ENCODE measurements at regions not wholly inside any gene's neighbourhood (a gene's known extent, or its start where the extent isn't known, plus 50 kb on each side); places are given as distances from the start of the nearest gene placed in this dataset.

DNA sequence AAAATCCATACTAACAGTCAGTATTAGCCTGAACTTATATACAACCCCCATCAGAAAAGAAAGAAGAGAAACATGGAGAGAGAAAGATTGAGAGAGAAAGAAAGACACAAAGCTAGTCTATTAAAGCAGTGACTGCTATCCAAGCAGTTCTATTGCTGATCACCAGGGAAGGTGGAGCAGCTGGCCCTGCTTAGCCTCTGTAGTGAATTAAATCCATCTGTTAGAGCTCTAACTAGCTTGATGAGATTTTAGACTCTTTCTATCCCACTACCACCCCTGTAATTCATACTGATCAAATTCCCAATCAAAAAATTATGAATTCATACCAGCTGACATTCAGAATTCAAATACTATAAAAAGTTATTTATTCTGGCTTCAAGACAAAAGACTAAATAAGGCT, 486.0 kb upstream of the LRRN3 start:
- no peak for DNase-seq

DNA sequence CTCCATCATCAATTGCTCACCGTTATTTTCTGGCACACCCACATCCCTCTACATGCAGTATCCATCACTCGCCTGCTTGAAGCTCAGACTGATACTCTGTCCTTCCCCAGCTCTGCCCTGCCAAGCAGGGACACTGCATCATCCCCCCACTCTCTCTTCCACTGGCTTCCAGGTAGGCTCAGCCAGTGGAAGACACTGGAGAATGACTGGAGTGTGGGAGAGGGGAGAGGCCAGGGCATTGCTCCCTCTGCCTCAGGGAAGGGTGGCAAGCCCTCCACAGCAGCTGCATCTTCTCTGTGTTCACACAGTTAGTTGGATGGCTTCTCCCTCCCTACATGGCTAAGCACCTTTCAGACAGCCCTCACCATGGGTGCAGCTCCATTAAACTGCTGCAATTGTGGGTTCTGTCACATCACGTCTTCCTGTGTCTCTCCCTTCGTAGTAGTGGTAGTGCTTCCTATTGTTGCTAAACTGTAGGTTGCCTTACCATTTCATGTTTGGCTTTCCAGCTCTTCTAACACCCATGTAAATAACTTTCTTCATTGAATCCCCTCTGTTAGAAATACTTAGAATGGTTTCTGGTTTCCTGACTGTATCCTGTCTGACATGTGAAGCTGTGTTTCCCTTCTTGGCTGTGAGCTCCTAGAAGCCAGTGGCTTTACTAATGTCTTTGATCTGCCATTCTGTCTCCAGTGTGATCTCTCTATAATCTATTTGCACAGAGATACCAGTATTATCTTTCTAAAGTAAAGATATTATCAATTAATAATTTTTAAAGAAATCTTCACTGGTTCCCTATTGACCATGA, 483.7 kb upstream of the LRRN3 start:
- no peak for DNase-seq

- DNase-seq, result no peak
Observed at GRCh38 chr7:110609336-110609735, 481.6 kb upstream of the LRRN3 start.

GRCh38 chr7:110612680-110613079, 478.2 kb upstream of the LRRN3 start:
- no peak for DNase-seq

Measured in NCI-H146 (cell line).